GM18868 (cell line): ENCODE measurements at regions not wholly inside any gene's neighbourhood (a gene's known extent, or its start where the extent isn't known, plus 50 kb on each side); places are given as distances from the start of the nearest gene placed in this dataset.
"Not testable (repeated sequence)": the region's sequence is repeated elsewhere in the genome, so short reads cannot be mapped to it uniquely, and the experiment has no call there.

Experiments used
- ATAC-seq: cut with Tn5 transposase; IDR thresholded peaks from one replicate; pipeline ENCODE4 v1.9.1; 2021; ENCODE audit warnings: mild to moderate bottlenecking, moderate library complexity; ENCODE audit not compliant: unreplicated experiment

DNA sequence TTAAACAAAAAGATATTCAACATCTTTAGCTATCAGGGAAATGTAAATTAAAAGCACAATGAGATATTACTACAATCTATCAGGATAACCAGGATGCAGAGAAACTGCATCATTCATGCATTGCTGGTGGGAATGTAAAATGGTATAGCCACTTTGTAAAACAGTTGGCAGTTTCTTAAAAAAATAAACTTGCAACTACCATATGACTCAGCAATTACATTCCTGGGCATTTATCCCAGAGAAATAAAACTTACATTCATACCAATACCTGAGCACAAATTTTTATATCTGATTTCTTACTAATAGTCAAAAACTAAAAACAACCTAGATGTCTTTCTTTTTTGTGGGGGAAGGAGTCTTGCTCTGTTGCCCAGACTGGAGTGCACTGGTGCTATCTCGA, 190.3 kb upstream of the TAB2 start:
- ATAC-seq = no peak

GRCh38 chr6:149128489-149129145, 188.9 kb upstream of the TAB2 start:
- peak; percentile 39 for ATAC-seq

GRCh38 chr6:149129371-149130077, 188.0 kb upstream of the TAB2 start:
- ATAC-seq = peak; percentile 94

GRCh38 chr6:149130090-149130489, 187.4 kb upstream of the TAB2 start:
- ATAC-seq = no peak

- ATAC-seq = no peak
Measured at GRCh38 chr6:149130508-149130907, 187.0 kb upstream of the TAB2 start.

DNA sequence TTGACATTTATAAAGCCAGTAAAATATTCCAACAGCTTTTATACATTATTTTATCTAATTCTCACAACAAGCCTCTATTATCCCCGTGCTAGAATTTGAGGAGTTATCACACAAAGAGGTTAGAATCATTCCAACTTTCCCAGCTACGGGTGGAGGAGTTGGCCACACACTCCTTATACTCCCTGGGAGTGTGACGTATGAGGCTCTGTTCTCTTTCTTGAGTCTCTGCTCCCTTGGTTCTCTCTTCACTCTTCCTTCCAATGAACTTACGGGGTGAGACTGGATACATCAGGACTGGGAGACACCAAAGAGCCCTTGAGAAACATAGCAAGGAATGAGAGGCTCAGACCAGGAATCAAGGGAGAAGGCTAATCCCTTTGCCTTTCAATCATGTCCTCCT, 185.6 kb upstream of the TAB2 start:
- ATAC-seq = no peak

DNA sequence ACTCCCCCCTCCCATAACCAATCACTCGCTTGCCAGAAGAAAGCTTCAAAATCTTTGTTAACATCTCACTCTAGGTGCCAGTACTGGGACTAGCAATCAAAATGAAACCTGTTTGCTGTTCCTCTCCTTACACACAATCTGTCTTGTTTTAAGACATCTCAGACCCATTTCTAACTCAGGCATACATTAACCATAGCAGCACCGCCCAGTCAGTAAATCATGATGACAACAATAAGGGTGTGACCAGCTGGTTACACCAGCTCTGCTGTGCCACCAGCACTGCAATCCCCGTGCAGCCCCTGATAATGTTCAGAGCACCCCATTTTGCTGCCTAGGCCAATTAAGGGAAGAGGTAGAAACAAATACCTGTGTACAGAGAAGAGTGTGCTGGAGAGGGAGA, 185.2 kb upstream of the TAB2 start:
- no peak for ATAC-seq

DNA sequence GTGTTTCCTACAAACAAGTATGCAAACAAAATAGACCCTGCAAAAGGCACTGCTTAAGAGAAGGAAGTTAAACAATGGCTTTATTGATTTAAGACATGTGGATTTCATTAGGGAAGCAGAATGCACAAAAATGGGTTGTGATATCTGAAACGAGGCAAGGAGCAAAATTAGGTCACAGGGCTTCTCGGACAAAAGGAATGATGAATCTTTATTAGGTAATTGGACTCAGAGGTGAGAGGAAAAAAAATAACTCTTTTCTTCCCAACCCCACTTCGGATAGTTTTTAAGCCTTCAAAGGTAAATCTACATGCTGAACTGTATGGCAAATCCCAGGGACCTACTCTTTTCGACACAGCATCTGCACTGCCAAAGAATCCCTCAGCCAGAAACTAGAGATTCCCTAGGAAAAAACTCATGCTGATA, 183.0 kb upstream of the TAB2 start:
- no peak for ATAC-seq

- no peak for ATAC-seq
Measured at GRCh38 chr6:149135809-149136208, 181.7 kb upstream of the TAB2 start.

GRCh38 chr6:149136273-149136912, 181.1 kb upstream of the TAB2 start:
- no peak for ATAC-seq

- ATAC-seq = no peak
Measured at GRCh38 chr6:149136913-149137286, 180.6 kb upstream of the TAB2 start.

GRCh38 chr6:149137594-149137993, 179.9 kb upstream of the TAB2 start:
- ATAC-seq = no peak

DNA sequence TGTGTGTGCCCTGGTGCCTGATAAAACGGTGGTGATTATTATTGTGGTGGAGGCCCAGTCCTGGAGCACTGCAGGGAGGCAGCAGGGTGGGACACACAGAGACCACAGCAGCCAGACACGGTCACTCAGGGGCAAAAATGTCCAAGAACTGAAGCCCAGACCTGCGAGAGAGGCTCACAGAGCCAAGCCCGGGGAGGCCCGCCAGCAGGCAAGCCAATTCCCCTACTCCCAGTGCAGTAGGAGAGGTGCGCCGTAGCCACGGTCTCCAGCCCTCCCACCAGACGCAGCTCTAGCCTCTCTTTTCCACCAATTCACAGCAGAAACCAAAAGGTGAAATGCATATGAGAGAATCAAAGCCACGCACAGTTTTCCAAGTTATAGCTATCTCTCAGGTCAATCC, 179.4 kb upstream of the TAB2 start:
- ATAC-seq = no peak

- ATAC-seq = no peak
Measured at GRCh38 chr6:149138699-149139294, 178.7 kb upstream of the TAB2 start.

DNA sequence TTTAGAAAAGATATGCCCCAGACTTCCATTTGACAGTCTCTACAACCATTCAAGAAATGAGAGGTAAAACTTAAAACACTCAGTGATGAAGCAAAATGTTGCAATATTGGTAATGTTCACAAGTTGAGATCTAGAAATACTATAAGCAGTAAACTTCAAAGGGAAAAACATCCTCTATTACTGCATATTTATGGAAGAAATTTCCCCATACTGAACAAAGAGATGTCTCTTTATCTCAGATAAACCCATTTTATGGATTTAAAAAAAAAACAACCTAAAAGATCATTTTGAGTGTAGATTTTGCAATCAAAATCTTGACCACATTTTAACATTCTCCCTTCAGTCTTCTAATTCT, 177.8 kb upstream of the TAB2 start:
- no peak for ATAC-seq

GRCh38 chr6:149140137-149140909, 177.2 kb upstream of the TAB2 start:
- peak; percentile 78 for ATAC-seq

DNA sequence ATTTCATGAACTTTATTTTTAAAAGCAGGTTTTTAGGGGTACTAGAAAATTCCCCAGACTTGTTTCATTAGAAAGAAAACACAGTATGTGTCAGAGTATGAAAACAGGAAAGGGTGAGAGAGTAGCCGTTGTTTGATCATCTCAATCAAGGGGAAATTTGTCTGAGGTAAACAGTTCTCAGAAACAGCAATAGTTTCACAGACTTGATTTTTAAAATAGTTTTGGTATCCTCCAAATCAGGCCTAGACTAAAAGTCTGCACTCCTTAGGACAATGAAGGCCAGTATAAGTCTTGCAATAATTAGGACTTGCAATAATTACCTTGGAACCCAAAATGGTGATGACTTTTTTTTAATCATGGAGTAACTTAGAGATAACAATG, 176.6 kb upstream of the TAB2 start:
- peak; percentile 70 for ATAC-seq

- ATAC-seq = no peak
Measured at GRCh38 chr6:149142924-149143429, 174.5 kb upstream of the TAB2 start.

DNA sequence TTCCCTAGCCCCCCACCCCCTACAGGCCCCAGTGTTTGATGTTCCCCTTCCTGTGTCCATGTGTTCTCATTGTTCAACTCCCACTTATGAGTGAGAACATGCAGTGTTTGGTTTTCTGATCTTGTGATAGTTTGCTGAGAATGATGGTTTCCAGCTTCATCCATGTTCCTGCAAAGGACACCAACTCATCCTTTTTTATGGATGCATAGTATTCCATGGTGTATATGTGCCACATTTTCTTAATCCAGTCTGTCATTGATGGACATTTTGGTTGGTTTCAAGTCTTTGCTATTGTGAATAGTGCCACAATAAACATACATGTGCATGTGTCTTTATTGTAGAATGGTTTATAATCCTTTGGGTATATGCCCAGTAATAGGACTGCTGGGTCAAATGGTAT, 171.7 kb upstream of the TAB2 start:
- ATAC-seq = not testable (repeated sequence)

- ATAC-seq = no peak
Measured at GRCh38 chr6:149147195-149147594, 170.3 kb upstream of the TAB2 start.
